Globus pallidus (tissue), 1 donor: ENCODE measurements at regions not wholly inside any gene's neighbourhood (a gene's known extent, or its start where the extent isn't known, plus 50 kb on each side); places are given as distances from the start of the nearest gene placed in this dataset.

Experiments
- DNase-seq: peaks from one replicate; pipeline ENCODE4 v3.0.0-alpha.2; 2015; ENCODE audit warnings: low spot score

- no peak for DNase-seq
Observed at GRCh38 chr2:239500574-239501550, 100.0 kb upstream of the HDAC4 start.

GRCh38 chr2:239499726-239500573 lies 99.1 kb upstream of the HDAC4 start:
- no peak for DNase-seq

GRCh38 chr2:239498981-239499634 lies 98.3 kb upstream of the HDAC4 start:
- DNase-seq, result no peak

GRCh38 chr2:239498576-239498975 lies 97.8 kb upstream of the HDAC4 start:
- DNase-seq, result no peak

- no peak for DNase-seq
Observed at GRCh38 chr2:239496700-239497099, 95.9 kb upstream of the HDAC4 start.

- DNase-seq, result no peak
Observed at GRCh38 chr2:239495791-239496233, 95.0 kb upstream of the HDAC4 start.

- DNase-seq, result no peak
Observed at GRCh38 chr2:239495175-239495574, 94.4 kb upstream of the HDAC4 start.

- no peak for DNase-seq
Observed at GRCh38 chr2:239494578-239494977, 93.8 kb upstream of the HDAC4 start.

- no peak for DNase-seq
Observed at GRCh38 chr2:239489481-239489880, 88.7 kb upstream of the HDAC4 start.

GRCh38 chr2:239488125-239488524 lies 87.3 kb upstream of the HDAC4 start:
- DNase-seq, result no peak

- no peak for DNase-seq
Observed at GRCh38 chr2:239487272-239487671, 86.5 kb upstream of the HDAC4 start.

GRCh38 chr2:239485622-239486021 lies 84.8 kb upstream of the HDAC4 start:
- DNase-seq, result no peak

- no peak for DNase-seq
Observed at GRCh38 chr2:239484571-239485355, 83.9 kb upstream of the HDAC4 start.

GRCh38 chr2:239482778-239483712 lies 82.2 kb upstream of the HDAC4 start:
- no peak for DNase-seq

- no peak for DNase-seq
Observed at GRCh38 chr2:239479471-239479870, 78.7 kb upstream of the HDAC4 start.

- DNase-seq, result no peak
Observed at GRCh38 chr2:239477591-239477990, 76.8 kb upstream of the HDAC4 start.

GRCh38 chr2:239476757-239477585 lies 76.2 kb upstream of the HDAC4 start:
- DNase-seq, result no peak

- DNase-seq, result no peak
Observed at GRCh38 chr2:239476029-239476756, 75.4 kb upstream of the HDAC4 start.
